ENCODE measurements at regions not wholly inside any gene's neighbourhood (a gene's known extent, or its start where the extent isn't known, plus 50 kb on each side); places are given as distances from the start of the nearest gene placed in this dataset.
"Not testable (repeated sequence)": the region's sequence is repeated elsewhere in the genome, so short reads cannot be mapped to it uniquely, and the experiment has no call there.

GRCh38 chr12:131443019-131444000 lies 267.6 kb upstream of the SFSWAP start:
- DNase-seq: no peak

- DNase-seq: no peak
These were observed 266.4 kb upstream of the SFSWAP start for GRCh38 chr12:131444220-131445164.

GRCh38 chr12:131445184-131445774 lies 265.6 kb upstream of the SFSWAP start:
- no peak for DNase-seq

- DNase-seq: no peak
These were observed 265.1 kb upstream of the SFSWAP start for GRCh38 chr12:131445795-131446194.

- not testable (repeated sequence) for DNase-seq
These were observed 263.3 kb upstream of the SFSWAP start for GRCh38 chr12:131447636-131448035.

GRCh38 chr12:131448254-131448795 lies 262.6 kb upstream of the SFSWAP start:
- DNase-seq: no peak

GRCh38 chr12:131449027-131449426 lies 261.9 kb upstream of the SFSWAP start:
- DNase-seq: no peak

GRCh38 chr12:131452444-131452860 lies 258.4 kb upstream of the SFSWAP start:
- DNase-seq: no peak

GRCh38 chr12:131454418-131455217 lies 256.3 kb upstream of the SFSWAP start:
- DNase-seq: no peak

GRCh38 chr12:131455218-131455506 lies 255.7 kb upstream of the SFSWAP start:
- no peak for DNase-seq

GRCh38 chr12:131455581-131456110 lies 255.2 kb upstream of the SFSWAP start:
- DNase-seq: no peak

- DNase-seq: no peak
These were observed 254.4 kb upstream of the SFSWAP start for GRCh38 chr12:131456301-131457027.

- no peak for DNase-seq
These were observed 253.9 kb upstream of the SFSWAP start for GRCh38 chr12:131457028-131457310.

- DNase-seq: no peak
These were observed 253.4 kb upstream of the SFSWAP start for GRCh38 chr12:131457331-131458047.

- DNase-seq: no peak
These were observed 252.9 kb upstream of the SFSWAP start for GRCh38 chr12:131458048-131458374.

GRCh38 chr12:131458931-131459772 lies 251.7 kb upstream of the SFSWAP start:
- DNase-seq: no peak

GRCh38 chr12:131459773-131460365 lies 251.0 kb upstream of the SFSWAP start:
- DNase-seq: no peak

GRCh38 chr12:131460520-131460919 lies 250.4 kb upstream of the SFSWAP start:
- no peak for DNase-seq

- DNase-seq: no peak
These were observed 249.8 kb upstream of the SFSWAP start for GRCh38 chr12:131461096-131461495.
